H1 (cell line): ENCODE measurements at regions not wholly inside any gene's neighbourhood (a gene's known extent, or its start where the extent isn't known, plus 50 kb on each side); places are given as distances from the start of the nearest gene placed in this dataset.

ENCODE experiments used
- POLR2A ChIP-seq, 2 experiments: IDR thresholded peaks; 1 replicate in 1 of 2; 2 replicates in 1 of 2; pipeline ENCODE4 v1.6.1; 2011; ENCODE audit warnings: low read depth in 2 of 2, low read length in 2 of 2, mild to moderate bottlenecking in 2 of 2; ENCODE audit errors: control extremely low read depth in 1 of 2

GRCh38 chr21:36608041-36608896, 90.6 kb upstream of the SIM2 start (continued):
- no peak for TF ChIP-seq POLR2A (IDR thresholded peaks at IDR 0.05; ENCODE audit: control extremely low read depth in 1 of 2, low read depth in 2 of 2, low read length in 2 of 2)
